ENCODE measurements at regions not wholly inside any gene's neighbourhood (a gene's known extent, or its start where the extent isn't known, plus 50 kb on each side); places are given as distances from the start of the nearest gene placed in this dataset.
"Not testable (repeated sequence)": the region's sequence is repeated elsewhere in the genome, so short reads cannot be mapped to it uniquely, and the experiment has no call there.

DNA sequence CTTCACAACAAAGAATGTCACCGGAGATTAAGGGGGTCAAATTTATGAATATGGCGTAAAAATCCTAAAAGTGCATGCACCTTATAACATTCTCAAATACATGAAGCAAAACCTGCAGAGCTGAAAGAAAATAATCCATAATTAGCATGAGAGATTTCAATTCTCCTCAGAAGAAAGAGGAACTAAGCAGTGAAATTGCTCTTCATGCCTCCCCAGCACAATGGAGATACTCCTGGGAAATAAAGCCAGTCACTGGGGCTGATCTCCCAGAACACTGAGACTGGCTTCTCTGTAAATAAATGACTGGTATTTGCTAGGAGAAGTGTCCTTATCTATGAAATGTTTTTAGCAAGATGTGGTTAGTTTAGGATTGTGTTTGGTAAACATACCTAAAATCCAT is 68.1 kb downstream of the GOLGA6L6 start:
- not testable (repeated sequence) for DNase-seq (ENCODE audit: low read depth)

DNA sequence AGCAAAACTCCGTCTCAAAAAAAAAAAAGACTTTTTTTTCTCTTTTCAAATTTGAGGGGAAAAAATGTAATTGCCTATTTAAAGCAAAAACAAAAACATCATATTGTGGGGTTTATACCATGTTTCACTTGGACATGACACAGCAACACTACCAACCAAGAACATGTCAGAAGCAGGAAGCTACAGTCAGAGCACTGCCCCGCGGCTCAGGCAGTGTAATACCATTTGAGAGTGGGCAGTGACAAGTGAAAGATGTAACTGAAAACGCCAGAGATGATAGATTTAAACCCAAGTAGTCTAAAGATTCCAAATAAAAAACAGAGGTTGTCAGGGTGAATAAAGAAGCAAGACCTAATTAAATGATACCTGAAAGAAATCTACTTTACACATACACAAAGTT is 68.6 kb downstream of the GOLGA6L6 start:
- DNase-seq (ENCODE audit: low read depth): not testable (repeated sequence)

DNA sequence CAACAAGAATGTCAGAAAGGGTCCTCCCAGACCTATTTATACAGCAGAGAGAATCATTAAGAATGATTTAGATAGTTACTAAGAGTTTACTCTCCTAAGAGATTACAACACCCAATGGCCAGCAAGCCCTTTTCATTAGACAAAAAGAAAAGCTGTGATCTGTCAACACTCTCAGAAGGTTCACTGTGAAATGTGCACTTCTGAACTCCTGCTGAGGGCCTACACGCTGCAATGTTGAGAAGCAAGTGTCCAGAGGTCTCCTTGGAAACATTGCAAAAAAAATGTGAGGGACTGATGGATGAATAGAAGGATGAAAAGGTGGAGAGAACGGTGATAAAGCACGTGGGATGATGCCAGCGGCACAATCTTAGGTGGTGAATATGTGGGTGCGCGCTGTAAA is 70.8 kb downstream of the GOLGA6L6 start:
- not testable (repeated sequence) for DNase-seq (ENCODE audit: low read depth)

DNA sequence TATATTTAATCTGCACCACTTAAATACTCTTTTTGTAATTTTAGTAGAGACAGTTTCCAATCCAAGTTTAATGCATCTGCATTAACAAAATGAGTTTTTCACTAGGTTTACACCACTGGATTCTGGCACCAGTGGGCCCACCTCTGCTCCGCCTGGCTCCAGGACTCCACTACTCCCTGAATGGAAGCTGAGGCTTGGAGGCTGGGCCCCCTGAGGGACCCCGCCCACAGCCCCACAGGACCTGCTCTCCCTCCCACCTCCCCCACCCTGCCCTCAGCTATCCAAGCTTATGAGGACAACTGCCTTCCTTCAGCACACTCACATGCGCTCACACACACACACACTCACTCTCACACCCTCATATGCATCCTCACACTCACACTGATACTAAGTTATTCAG is 100.5 kb downstream of the GOLGA6L6 start:
- not testable (repeated sequence) for DNase-seq (ENCODE audit: low read depth)

DNA sequence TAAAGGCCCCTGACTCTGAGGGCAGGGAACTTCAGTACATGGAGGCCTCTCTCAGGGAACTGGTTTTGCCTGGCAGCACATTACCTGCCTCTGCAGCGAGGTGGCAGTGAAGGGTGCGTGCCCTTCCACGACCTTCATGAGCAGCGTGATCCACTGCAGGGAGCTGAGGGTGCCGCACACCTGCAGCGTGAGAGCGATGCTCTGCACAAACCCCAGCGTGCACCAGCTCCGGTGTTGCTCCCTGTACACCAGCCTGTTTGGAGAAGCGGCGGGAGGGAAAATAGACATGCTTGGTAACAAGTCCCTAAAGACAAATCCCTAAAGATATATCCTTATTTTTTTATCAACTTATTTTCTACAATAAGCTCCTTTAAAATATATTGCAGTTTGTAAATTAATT is 101.2 kb downstream of the GOLGA6L6 start:
- DNase-seq (ENCODE audit: low read depth): not testable (repeated sequence)

DNA sequence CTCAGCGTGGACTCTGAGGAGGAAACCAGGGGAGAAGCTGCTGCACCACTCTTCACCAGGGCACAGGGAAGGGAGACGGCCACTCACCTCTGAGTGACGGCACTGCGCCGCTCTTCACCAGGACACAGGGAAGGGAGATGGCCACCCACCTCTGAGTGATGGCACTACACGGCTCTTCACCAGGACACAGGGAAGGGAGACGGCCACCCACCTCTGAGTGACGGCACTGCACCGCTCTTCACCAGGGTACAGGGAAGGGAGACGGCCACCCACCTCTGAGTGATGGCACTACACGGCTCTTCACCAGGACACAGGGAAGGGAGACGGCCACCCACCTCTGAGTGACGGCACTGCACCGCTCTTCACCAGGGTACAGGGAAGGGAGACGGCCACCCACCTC is 102.5 kb downstream of the GOLGA6L6 start:
- DNase-seq (ENCODE audit: low read depth): not testable (repeated sequence)

DNA sequence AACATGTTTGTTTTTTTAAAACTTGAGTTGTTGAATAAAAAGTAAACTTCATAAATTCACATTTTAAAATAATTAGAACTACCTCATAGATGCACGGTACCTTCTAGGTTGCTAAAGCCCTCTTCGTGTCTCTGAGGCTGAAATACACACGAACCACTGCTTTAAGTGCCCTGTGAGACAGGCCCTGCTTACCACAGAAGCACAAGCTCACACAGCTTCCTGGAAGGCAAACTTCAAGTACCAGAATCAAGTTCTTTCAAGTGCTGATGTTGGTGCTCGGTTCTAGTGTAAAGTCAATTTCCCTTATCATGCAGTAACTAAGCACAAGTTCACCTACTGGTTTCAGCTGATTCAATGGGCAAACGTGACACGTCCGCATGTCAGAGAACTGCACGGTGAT is 103.3 kb downstream of the GOLGA6L6 start:
- DNase-seq (ENCODE audit: low read depth): not testable (repeated sequence)

DNA sequence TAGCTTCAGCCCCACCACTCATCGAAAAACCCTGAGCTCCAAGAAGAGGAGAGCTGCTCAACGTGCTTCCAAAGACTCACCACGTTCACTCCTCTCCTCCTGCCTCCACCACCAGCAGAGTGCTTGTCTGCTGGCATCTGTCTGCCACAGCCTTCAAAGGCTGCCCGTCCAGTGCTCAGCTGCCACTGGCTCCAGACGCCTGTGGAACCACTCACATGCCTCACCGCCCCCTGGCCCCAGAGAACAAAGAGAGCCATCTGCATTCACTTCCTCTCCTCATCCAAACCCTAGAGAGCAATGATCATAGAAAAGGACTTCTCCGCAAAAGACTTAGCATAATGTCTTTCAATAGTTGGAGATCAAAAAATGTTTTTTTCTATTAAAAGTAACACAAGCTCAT is 108.1 kb downstream of the GOLGA6L6 start:
- DNase-seq (ENCODE audit: low read depth): not testable (repeated sequence)

DNA sequence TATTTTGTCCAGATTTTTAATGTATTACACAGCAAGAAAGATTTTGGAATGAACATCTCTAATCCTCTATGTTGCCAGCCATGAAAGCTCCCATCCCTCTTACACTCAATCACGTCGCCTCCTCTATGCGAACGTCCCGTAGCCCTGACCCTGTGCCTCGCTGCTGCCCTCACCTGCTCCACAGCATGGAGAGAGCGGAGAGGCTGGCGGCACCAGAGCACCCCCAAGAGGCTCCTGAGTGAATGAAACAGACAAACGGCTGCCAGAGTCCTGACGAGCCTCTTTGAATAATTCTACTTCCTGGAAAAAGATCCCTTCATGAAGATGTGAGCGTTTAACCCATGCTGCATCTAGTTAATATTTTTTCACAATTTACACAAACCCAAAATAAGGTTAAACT is 111.1 kb downstream of the GOLGA6L6 start:
- DNase-seq (ENCODE audit: low read depth): not testable (repeated sequence)

DNA sequence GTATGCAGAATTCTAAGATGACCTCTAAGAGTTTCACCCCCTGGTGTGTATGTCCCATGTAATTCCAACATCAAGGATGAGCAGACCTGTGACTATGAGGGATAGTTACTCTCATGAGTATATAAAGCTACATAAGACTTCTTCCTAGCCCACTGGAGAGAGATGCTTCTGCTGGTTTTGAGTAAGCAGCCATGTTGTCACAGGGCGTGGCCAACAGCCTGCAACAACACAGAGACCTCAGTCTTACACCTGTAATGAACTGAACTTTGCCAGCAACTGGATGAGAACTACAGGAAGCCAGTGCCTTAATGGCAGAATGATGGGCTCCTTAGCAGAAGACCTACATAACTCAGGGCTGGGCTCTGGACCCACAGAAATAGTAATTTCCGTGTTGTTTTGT is 120.9 kb downstream of the GOLGA6L6 start:
- DNase-seq (ENCODE audit: low read depth): not testable (repeated sequence)

DNA sequence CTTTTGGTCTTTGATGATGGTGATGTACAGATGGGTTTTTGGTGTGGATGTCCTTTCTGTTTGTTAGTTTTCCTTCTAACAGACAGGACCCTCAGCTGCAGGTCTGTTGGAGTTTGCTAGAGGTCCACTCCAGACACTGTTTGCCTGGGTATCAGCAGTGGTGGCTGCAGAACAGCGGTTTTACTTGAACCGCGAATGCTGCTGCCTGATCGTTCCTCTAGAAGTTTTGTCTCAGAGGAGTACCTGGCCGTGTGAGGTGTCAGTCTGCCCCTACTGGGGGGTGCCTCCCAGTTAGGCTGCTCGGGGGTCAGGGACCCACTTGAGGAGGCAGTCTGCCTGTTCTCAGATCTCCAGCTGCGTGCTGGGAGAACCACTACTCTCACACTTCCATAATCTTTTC is 125.0 kb downstream of the GOLGA6L6 start:
- not testable (repeated sequence) for DNase-seq (ENCODE audit: low read depth)

DNA sequence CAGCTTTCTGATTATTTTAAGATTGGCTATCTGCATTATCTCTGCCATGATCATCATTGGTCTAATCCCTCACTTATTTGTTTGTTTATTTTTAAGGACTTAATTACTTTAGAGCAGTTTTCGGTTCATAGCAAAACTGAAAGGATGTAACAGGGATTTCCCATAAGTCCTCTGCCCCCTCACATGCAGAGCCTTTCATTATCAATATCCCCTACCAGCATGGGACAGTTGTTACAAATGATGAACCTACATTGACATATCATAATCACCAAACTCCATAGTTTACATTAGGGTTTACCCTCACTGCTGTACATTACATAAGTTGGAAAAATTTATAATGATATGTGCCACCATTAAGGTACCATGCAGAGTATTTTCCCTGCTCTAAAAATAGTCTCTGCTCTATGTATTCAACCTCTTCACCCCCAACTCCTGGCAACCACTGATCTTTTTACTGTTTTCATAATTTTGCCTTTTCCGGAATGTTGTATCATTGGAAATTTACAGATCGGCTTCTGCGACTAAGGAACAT is 131.9 kb downstream of the GOLGA6L6 start:
- DNase-seq (ENCODE audit: low read depth): not testable (repeated sequence)

DNA sequence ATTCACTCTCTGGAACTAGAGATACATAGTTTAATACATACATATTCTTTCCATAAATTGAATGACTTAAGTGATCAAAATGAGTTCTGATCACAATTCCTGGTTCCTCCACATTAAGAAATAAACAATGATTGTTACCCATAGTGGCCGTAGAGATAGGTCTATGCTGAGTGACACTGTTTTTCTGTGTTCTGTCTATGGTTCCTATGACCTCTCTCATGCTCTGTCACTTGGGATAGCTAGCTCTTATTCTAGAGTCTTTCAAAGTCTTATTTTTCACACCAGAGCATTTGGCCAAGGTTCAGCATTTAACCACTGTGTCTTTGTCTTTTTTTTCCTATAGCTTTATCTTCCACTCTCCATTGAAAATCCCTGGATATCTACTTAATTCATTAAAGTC is 132.4 kb downstream of the GOLGA6L6 start:
- DNase-seq (ENCODE audit: low read depth): no peak

DNA sequence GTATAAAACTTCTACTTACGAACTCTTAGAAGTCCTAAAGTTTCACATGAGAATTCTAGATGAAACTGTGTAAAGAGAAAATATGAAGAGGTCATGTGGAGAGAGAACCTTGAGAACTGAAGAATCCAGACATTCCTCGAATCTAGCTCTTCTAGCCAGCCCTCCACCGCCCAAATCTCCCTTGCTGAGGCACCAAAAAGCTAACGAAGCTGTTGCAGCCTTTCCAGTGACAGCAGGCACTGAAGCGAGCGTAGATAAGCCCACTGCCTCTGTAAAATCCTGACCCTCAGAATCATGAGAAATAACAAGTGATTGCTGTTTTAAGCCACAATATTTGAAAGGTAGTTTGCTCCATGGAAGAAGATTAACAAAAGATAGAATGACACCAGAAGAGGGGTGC is 134.0 kb downstream of the GOLGA6L6 start:
- DNase-seq (ENCODE audit: low read depth): no peak

DNA sequence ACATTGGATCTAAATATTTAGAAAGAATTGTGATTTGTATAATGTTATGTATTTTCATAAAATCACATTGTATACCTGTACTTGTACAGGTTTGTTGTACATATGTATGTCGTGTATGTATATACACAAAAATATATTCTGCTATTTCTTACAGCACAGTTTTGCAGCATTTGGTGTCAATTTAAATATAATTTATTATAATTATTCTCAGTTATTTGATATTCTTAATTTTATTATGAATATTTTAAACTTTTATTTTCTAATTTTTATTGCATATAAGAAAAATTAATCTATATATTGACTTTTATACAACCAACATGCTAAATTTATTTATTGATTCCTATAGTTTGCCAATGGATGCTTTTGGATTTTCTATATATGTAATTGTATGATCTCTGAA is 137.0 kb downstream of the GOLGA6L6 start:
- DNase-seq (ENCODE audit: low read depth): not testable (repeated sequence)

DNA sequence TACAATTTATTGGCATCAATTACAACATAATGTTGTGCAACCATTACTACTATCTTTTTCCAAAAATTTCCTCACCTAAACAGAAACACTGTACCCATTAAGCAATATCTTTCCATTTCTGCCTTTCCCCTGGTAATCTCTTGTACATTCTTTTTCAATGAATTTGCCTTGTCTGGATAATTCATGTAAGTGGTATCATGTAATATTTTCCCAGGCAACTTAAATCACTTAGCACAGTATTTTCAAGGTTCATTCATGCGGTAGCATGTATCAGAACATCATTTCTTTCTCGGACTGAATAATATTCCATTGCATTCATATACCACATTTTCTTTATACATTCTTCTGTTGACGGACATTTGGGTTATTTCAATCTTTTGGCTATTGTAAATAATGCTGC is 139.0 kb downstream of the GOLGA6L6 start:
- not testable (repeated sequence) for DNase-seq (ENCODE audit: low read depth)

DNA sequence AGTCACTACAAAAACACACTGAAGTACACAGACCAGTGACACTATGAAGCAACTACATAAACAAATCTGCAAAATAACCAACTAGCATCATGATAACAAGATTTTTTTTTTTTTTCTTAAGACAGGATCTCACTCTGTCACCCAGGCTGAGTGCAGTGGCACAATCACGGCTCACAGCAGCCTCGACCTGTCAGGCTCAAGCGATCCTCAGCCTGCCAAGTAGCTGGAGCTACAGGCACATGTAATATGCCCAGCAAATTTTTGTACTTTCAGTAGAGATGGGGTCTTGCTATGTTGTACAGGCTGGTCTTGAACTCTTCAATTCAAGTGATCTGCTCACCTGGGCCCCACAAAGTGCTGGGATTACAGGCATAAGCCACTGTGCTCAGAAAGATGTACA is 140.5 kb downstream of the GOLGA6L6 start:
- not testable (repeated sequence) for DNase-seq (ENCODE audit: low read depth)

DNA sequence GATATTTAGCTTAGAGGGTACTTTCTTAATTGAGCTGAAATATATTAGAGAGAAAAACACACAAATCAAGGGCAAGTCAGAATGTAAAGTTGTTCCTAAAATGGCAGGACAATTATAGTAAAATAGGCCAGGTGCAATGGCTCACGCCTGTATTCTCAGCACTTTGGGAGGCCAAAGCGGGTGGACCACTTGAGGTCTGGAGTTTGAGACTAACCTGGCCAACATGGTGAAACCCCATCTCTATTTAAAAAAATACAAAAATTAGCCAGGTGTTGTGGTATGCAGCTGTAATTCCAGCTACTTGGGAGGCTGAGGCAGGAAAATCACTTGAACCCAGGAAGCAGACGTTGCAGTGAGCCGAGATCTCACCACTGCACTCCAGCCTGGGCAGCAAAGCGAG is 142.9 kb downstream of the GOLGA6L6 start:
- not testable (repeated sequence) for DNase-seq (ENCODE audit: low read depth)

DNA sequence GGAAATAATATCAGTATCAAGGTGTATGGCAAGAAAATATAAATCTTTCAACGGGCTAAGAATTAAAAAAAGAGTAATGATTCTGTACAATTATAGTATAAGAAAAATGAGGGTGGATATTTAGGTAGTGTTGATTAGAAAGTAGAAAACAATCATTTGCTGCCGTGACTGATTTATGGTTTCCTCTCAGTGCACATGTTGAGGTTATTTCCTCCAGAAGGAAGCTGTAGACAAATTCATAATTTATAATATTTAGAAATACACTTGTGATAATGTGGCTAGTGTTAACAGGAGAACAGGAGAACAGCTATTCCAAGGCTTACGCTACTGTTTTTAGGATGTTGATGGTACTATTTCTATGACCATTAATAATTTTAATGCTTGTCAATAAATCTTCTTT is 153.4 kb downstream of the GOLGA6L6 start:
- DNase-seq (ENCODE audit: low read depth): not testable (repeated sequence)

DNA sequence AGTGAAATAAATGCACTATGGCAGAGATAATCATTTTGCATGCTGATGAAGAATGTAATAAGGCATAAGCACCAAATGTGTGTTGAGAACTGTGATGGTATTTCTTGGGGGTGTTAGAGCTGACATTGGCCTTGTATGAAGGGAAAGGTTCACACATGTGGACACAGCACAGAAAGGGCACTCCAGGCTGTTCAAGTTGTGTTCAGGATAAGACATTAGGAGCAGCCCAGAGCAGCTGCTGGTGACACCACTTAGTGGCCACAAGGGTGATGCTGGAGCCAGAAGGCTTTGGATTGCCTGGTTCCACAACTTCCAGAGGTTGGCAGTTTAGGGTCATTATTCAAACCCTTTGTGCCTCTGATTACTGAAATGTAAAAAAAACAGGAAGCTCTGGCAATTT is 155.4 kb downstream of the GOLGA6L6 start:
- DNase-seq (ENCODE audit: low read depth): no peak

DNA sequence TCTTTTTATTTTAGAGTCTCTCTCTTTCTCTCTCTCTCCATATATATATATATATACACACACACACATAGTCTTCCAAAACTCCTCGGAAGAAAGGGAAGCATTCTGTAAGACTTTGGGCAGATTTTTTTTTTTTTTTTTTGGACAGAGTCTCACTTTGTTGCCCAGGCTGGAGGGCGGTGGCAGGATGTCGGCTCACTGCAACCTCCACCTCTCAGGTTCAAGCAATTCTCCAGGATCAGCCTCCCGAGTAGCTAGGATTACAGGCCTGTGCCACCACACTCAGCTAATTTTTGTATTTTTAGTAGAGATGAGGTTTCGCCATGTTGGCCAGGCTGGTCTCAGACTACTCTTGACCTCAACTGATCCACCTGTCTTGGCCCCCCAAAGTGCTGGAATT is 161.4 kb downstream of the GOLGA6L6 start:
- DNase-seq (ENCODE audit: low read depth): not testable (repeated sequence)

DNA sequence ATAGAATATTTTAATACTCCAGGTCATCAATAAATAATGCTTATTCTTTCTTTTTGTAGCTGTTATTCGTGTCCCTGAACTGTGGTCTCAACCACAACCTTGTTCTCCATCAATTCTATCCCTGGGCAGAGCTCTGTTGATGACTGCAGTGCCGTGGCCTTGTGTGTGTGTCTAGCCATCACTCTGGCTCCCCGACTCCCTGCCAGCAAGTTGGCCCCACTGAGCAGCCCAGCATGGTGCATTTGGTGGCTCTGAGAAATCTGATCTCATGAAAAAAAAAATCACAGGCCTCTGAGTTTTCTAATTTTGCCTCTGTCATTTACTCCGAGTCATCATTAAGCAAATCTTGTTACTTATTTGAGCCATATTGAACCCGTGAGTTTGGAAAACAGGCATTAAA is 164.7 kb downstream of the GOLGA6L6 start:
- DNase-seq (ENCODE audit: low read depth): no peak

DNA sequence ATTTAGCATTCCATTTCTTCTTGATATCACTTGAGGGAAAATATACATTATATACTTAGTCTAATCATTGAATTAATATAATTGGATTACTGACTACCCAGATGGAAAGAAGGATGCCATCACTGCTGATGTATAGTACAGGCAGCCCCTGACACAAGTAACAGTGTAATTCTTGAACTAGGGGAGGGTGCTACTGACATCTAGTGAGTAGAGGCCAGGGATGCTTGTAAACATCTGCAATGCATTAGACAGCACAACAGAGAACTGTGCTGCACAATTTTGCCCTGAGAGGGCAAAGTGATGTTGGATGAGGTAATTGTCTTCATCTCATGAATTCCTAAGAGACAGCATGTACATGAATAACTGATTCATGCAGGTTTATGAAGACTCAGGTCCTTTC is 169.2 kb downstream of the GOLGA6L6 start:
- DNase-seq (ENCODE audit: low read depth): not testable (repeated sequence)

DNA sequence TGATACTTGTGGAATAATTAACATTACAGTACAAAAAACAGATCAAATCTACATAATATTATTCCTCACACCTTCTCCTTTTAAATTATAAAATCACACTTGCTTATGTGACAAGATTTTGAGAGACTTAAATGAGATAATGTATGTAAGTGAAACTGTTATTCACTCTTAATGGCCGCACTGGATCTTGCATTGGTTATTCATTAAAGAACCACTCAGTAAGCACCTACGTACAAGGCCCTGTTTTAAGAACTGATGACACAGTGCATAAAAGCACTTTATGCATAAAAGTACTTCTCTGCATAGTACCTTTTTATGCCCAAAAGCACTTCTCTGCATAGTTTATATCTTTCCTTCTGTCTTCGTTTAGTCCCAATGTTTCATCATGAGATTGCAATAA is 172.1 kb downstream of the GOLGA6L6 start:
- no peak for DNase-seq (ENCODE audit: low read depth)

DNA sequence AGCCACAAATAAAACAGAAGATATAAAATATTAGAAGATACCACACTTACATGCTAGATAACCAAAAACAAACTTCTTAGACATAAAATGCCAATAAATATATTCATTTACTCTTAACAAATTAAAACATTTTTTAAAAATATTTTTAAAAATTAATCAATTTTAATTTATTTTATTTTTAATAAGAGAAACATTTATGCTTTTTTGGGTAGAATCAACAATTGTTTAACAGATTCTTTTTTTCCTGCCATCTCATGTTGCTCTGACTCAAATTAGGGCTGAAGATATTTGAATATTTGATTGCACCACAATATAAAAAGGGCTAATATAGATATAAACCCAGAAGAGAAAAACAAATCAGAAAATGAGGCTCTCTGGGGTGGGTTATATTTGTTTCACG is 172.6 kb downstream of the GOLGA6L6 start:
- no peak for DNase-seq (ENCODE audit: low read depth)
